Lower lobe of right lung (tissue), 2 donors: ENCODE measurements at regions not wholly inside any gene's neighbourhood (a gene's known extent, or its start where the extent isn't known, plus 50 kb on each side); places are given as distances from the start of the nearest gene placed in this dataset.
"Not testable (repeated sequence)": the region's sequence is repeated elsewhere in the genome, so short reads cannot be mapped to it uniquely, and the experiment has no call there.

Experiments
- ATAC-seq, 2 donors: fragments of 200-7000 bp; cut with Tn5 transposase; one replicate each; pipeline ENCODE4 v1.9.1; 2020 to 2022; ENCODE audit warnings: mild to moderate bottlenecking in 2 of 2, moderate library complexity in 2 of 2
- DNase-seq: peaks from one replicate; pipeline ENCODE4 v3.0.0-alpha.2; 2020
- H3K27ac ChIP-seq: fragments of 200-600 bp; one replicate; pipeline ENCODE4 v1.8.0; 2022
- H3K27me3 ChIP-seq: fragments of 200-600 bp; one replicate; pipeline ENCODE4 v1.8.0; 2022; ENCODE audit warnings: low read depth
- H3K36me3 ChIP-seq: fragments of 200-600 bp; one replicate; pipeline ENCODE4 v1.8.0; 2022; ENCODE audit warnings: mild to moderate bottlenecking
- H3K4me1 ChIP-seq: fragments of 200-600 bp; one replicate; pipeline ENCODE4 v1.8.0; 2022
- H3K4me3 ChIP-seq: fragments of 200-600 bp; one replicate; pipeline ENCODE4 v1.8.0; 2022; ENCODE audit warnings: mild to moderate bottlenecking
- H3K9me3 ChIP-seq: fragments of 200-600 bp; one replicate; pipeline ENCODE4 v1.8.0; 2022
- CTCF ChIP-seq: fragments of 200-600 bp; IDR thresholded peaks from one replicate; pipeline ENCODE4 v1.8.0; 2022; ENCODE audit warnings: antibody characterized with exemption, mild to moderate bottlenecking
- intact Hi-C: fragments of 100-400 bp; cut with DNase I; formaldehyde crosslinking; loops from one replicate; pipeline ENCODE4 v1.11.0; 2022
- donor health status: DM: no; HTN: yes; CAD: no; lungs with severe emphysema.

GRCh38 chr4:134085496-134085895 lies 116.1 kb downstream of the PABPC4L start:
- H3K27me3 ChIP-seq: no peaks in the 10 kb centered on the region
- H3K4me1 ChIP-seq: no peaks in the 10 kb centered on the region
- H3K4me3 ChIP-seq: no peak overlapping the region
- H3K27ac ChIP-seq: no peak overlapping the region
- ATAC-seq (no peak), DNase-seq (no peak)
- TF ChIP-seq CTCF: no peak
- intact Hi-C loops: no loop called here
- no peaks in the 10 kb centered on the region for H3K9me3 ChIP-seq
- no peaks in the 10 kb centered on the region for H3K36me3 ChIP-seq

GRCh38 chr4:134079085-134079484 lies 122.5 kb downstream of the PABPC4L start:
- H3K27me3 ChIP-seq, intact Hi-C loops, DNase-seq, H3K36me3 ChIP-seq, H3K27ac ChIP-seq, H3K4me1 ChIP-seq, H3K4me3 ChIP-seq, H3K9me3 ChIP-seq, ATAC-seq: not testable (repeated sequence)

GRCh38 chr4:134078230-134078914 lies 123.2 kb downstream of the PABPC4L start:
- ATAC-seq: no peak
- no peaks in the 10 kb centered on the region for H3K36me3 ChIP-seq
- intact Hi-C loops: no loop called here
- no peaks in the 10 kb centered on the region for H3K9me3 ChIP-seq
- DNase-seq: no peak
- H3K4me1 ChIP-seq: no peaks in the 10 kb centered on the region
- no peak overlapping the region for H3K4me3 ChIP-seq
- no peak for TF ChIP-seq CTCF
- H3K27ac ChIP-seq: no peak overlapping the region
- no peaks in the 10 kb centered on the region for H3K27me3 ChIP-seq

GRCh38 chr4:134073711-134074110 lies 127.9 kb downstream of the PABPC4L start:
- Histone ChIP-seq H3K4me3 (no peak overlapping the region), H3K4me1 (no peaks in the 10 kb centered on the region), H3K9me3 (no peaks in the 10 kb centered on the region), H3K27ac (no peak overlapping the region), H3K27me3 (no peaks in the 10 kb centered on the region), H3K36me3 (no peaks in the 10 kb centered on the region)
- intact Hi-C loops: no loop called here
- DNase-seq (no peak), ATAC-seq (no peak)
- no peak for TF ChIP-seq CTCF

DNA sequence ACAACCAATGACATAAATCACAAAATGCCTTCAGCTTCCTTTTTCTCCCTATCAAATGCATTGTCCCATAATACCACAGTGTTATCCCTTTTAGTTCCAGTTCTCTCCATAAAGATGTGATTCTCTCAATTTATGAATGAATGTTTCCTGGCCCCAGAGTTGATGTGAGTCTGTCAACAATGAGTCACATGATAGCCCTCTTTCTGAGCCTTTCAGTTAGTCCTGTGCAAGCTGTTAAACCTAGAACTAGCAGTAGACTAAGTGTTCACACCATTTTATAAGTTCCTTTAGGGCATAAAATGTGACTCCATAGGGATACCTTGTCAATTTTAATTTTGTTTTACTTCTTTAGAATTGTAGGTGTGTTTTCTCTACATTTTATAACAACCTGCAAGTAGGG lies 129.5 kb downstream of the PABPC4L start:
- H3K36me3 ChIP-seq: no peaks in the 10 kb centered on the region
- ATAC-seq (no peak), DNase-seq (no peak)
- H3K4me3 ChIP-seq: no peak overlapping the region
- TF ChIP-seq CTCF: no peak
- no peak overlapping the region for H3K27ac ChIP-seq
- no peaks in the 10 kb centered on the region for H3K4me1 ChIP-seq
- intact Hi-C loops: no loop called here
- H3K9me3 ChIP-seq: no peaks in the 10 kb centered on the region
- no peaks in the 10 kb centered on the region for H3K27me3 ChIP-seq

GRCh38 chr4:134070174-134070573 lies 131.4 kb downstream of the PABPC4L start:
- DNase-seq (no peak), ATAC-seq (peak in 1 of 2 donors; percentile 21)
- Histone ChIP-seq H3K36me3 (no peaks in the 10 kb centered on the region), H3K27me3 (no peaks in the 10 kb centered on the region), H3K9me3 (no peaks in the 10 kb centered on the region), H3K4me3 (no peak overlapping the region), H3K27ac (no peak overlapping the region), H3K4me1 (no peaks in the 10 kb centered on the region)
- no peak for TF ChIP-seq CTCF
- intact Hi-C loops: no loop called here
